ENCODE measurements at regions not wholly inside any gene's neighbourhood (a gene's known extent, or its start where the extent isn't known, plus 50 kb on each side); places are given as distances from the start of the nearest gene placed in this dataset.

GRCh38 chr10:2351566-2351965 lies 614.2 kb upstream of the ADARB2 start:
- intact Hi-C loops (cut with micrococcal nuclease), result no loop called here
- Histone ChIP-seq H3K79me2 (ENCODE audit: low read length) (no peaks in the 10 kb centered on the region), H3K27me3 (ENCODE audit: low read length) (0 out of 2 replicates have a peak, but pooled peaks cover 3% of the 10 kb centered on the region), H2AFZ (ENCODE audit: low read length) (no peak overlapping the region), H3K9ac (ENCODE audit: low read length) (no peak overlapping the region), H3K36me3 (ENCODE audit: low read depth, low read length) (no peaks in the 10 kb centered on the region), H3K4me2 (ENCODE audit: low read length) (peak overlapping the region; percentile 28; the same call in 1 of the 2 replicates), H4K20me1 (ENCODE audit: low read length) (no peaks in the 10 kb centered on the region), H3K4me1 (ENCODE audit: insufficient read depth, low read length) (no peaks in the 10 kb centered on the region), H3K4me3 (ENCODE audit: low read length) (no peak overlapping the region), H3K9me2 (replicated peaks; ENCODE audit: low read length) (no peaks in the 10 kb centered on the region), H3K27ac (ENCODE audit: low read length) (no peak overlapping the region), H3F3A (ENCODE audit: low read length, unreplicated experiment) (no peaks in the 10 kb centered on the region), H3K9me3 (ENCODE audit: low read length) (no peaks in the 10 kb centered on the region)
- DNase-seq (no peak), ATAC-seq (no peak)
- no TSS peak for BruUV-seq (replicated peaks)
- ChIA-PET CTCF (no interaction called here), POLR2A (ENCODE audit: unreplicated experiment) (no interaction called here)
- TF ChIP-seq EZH2phosphoT487 (IDR thresholded peaks at IDR 0.05; ENCODE audit: borderline replicate concordance, low read length) (no peak), EZH2 (IDR thresholded peaks at IDR 0.05; ENCODE audit: low read length, unreplicated experiment) (no peak)

GRCh38 chr10:2342206-2342605 lies 604.9 kb upstream of the ADARB2 start:
- H3K4me3 ChIP-seq (ENCODE audit: low read length), result no peak overlapping the region
- POLR2A ChIA-PET (ENCODE audit: unreplicated experiment), result no interaction called here
- no peak overlapping the region for H3K4me2 ChIP-seq (ENCODE audit: low read length)
- H3K27ac ChIP-seq (ENCODE audit: low read length), result no peak overlapping the region
- no peaks in the 10 kb centered on the region for H3F3A ChIP-seq (ENCODE audit: low read length, unreplicated experiment)
- no peak overlapping the region for H3K9ac ChIP-seq (ENCODE audit: low read length)
- H2AFZ ChIP-seq (ENCODE audit: low read length), result no peak overlapping the region
- no peaks in the 10 kb centered on the region for H4K20me1 ChIP-seq (ENCODE audit: low read length)
- no peaks in the 10 kb centered on the region for H3K9me3 ChIP-seq (ENCODE audit: low read length)
- no peak for TF ChIP-seq CTCF (conservative IDR thresholded peaks at IDR 0.05; ENCODE audit: low read depth, low read length)
- TF ChIP-seq EZH2 (IDR thresholded peaks at IDR 0.05; ENCODE audit: low read length, unreplicated experiment), result no peak
- TF ChIP-seq EZH2phosphoT487 (IDR thresholded peaks at IDR 0.05; ENCODE audit: borderline replicate concordance, low read length), result no peak
- no peaks in the 10 kb centered on the region for H3K9me2 ChIP-seq (replicated peaks; ENCODE audit: low read length)
- CTCF ChIA-PET, result no interaction called here
- no peaks in the 10 kb centered on the region for H3K36me3 ChIP-seq (ENCODE audit: low read depth, low read length)
- intact Hi-C loops (cut with micrococcal nuclease), result no loop called here
- BruUV-seq (replicated peaks), result no TSS peak
- H3K4me1 ChIP-seq (ENCODE audit: insufficient read depth, low read length), result no peaks in the 10 kb centered on the region
- H3K79me2 ChIP-seq (ENCODE audit: low read length), result no peaks in the 10 kb centered on the region
- H3K27me3 ChIP-seq (ENCODE audit: low read length), result no peaks in the 10 kb centered on the region
- ATAC-seq (no peak), DNase-seq (no peak)

- H3K4me2 ChIP-seq (ENCODE audit: low read length), result no peak overlapping the region
- H3K79me2 ChIP-seq (ENCODE audit: low read length), result no peaks in the 10 kb centered on the region
- CTCF ChIA-PET, result no interaction called here
- DNase-seq (no peak), ATAC-seq (no peak)
- H3K4me1 ChIP-seq (ENCODE audit: insufficient read depth, low read length), result no peaks in the 10 kb centered on the region
- H4K20me1 ChIP-seq (ENCODE audit: low read length), result no peaks in the 10 kb centered on the region
- no peak overlapping the region for H3K4me3 ChIP-seq (ENCODE audit: low read length)
- TF ChIP-seq EZH2phosphoT487 (IDR thresholded peaks at IDR 0.05; ENCODE audit: borderline replicate concordance, low read length) (no peak), EZH2 (IDR thresholded peaks at IDR 0.05; ENCODE audit: low read length, unreplicated experiment) (no peak), CTCF (conservative IDR thresholded peaks at IDR 0.05; ENCODE audit: low read depth, low read length) (no peak)
- no peak overlapping the region for H3K27ac ChIP-seq (ENCODE audit: low read length)
- POLR2A ChIA-PET (ENCODE audit: unreplicated experiment), result no interaction called here
- no peak overlapping the region for H3K9ac ChIP-seq (ENCODE audit: low read length)
- H2AFZ ChIP-seq (ENCODE audit: low read length), result no peak overlapping the region
- no peaks in the 10 kb centered on the region for H3K27me3 ChIP-seq (ENCODE audit: low read length)
- intact Hi-C loops (cut with micrococcal nuclease), result no loop called here
- no peaks in the 10 kb centered on the region for H3K9me2 ChIP-seq (replicated peaks; ENCODE audit: low read length)
- no peaks in the 10 kb centered on the region for H3K9me3 ChIP-seq (ENCODE audit: low read length)
- no peaks in the 10 kb centered on the region for H3F3A ChIP-seq (ENCODE audit: low read length, unreplicated experiment)
- H3K36me3 ChIP-seq (ENCODE audit: low read depth, low read length), result no peaks in the 10 kb centered on the region
- BruUV-seq (replicated peaks), result no TSS peak
Observed at GRCh38 chr10:2340831-2341647, 603.7 kb upstream of the ADARB2 start.

All from PC-3 (cell line).